Calu3 (cell line): ENCODE measurements at regions not wholly inside any gene's neighbourhood (a gene's known extent, or its start where the extent isn't known, plus 50 kb on each side); places are given as distances from the start of the nearest gene placed in this dataset.

Source experiments
- BruUV-seq: library from RNA; stranded (reverse); fragments of 400-500 nt; replicated peaks from 2 replicates; lab custom pipeline; 2021; lab: Mats Ljungman, UMichigan
- CTCF ChIA-PET: fragments of 300-600 bp; sonication (Branson Sonifier 250); formaldehyde crosslinking; loops from one replicate; lab custom pipeline; 2022; ENCODE audit warnings: antibody characterized with exemption; lab: Charles Lee
- DNase-seq: peaks from one replicate; pipeline ENCODE4 v3.0.0; 2022
- H3K27ac Mint-ChIP-seq: one replicate; pipeline ENCODE4 v1.8.0; 2022; ENCODE audit warnings: mixed read lengths; ENCODE audit not compliant: unreplicated experiment
- H3K27me3 Mint-ChIP-seq: one replicate; pipeline ENCODE4 v1.8.0; 2022; ENCODE audit warnings: mixed read lengths; ENCODE audit not compliant: unreplicated experiment
- H3K36me3 Mint-ChIP-seq: one replicate; pipeline ENCODE4 v1.8.0; 2022; ENCODE audit warnings: mild to moderate bottlenecking, moderate library complexity, mixed read lengths; ENCODE audit not compliant: insufficient read depth, unreplicated experiment
- H3K4me1 Mint-ChIP-seq: one replicate; pipeline ENCODE4 v1.8.0; 2022; ENCODE audit warnings: mild to moderate bottlenecking, low read depth, mixed read lengths; ENCODE audit not compliant: unreplicated experiment
- H3K4me3 Mint-ChIP-seq: one replicate; pipeline ENCODE4 v1.8.0; 2022; ENCODE audit warnings: mild to moderate bottlenecking, low read depth, moderate library complexity, mixed read lengths; ENCODE audit not compliant: unreplicated experiment
- H3K9me3 Mint-ChIP-seq: one replicate; pipeline ENCODE4 v1.8.0; 2022; ENCODE audit warnings: low read depth, mixed read lengths; ENCODE audit not compliant: unreplicated experiment
- CTCF ChIP-seq: fragments of 200-600 bp; IDR thresholded peaks from one replicate; pipeline ENCODE4 v1.8.0; 2022; ENCODE audit warnings: antibody characterized with exemption; ENCODE audit not compliant: unreplicated experiment
- intact Hi-C: fragments of 100-400 bp; cut with micrococcal nuclease; formaldehyde crosslinking; loops from one replicate; pipeline ENCODE4 v1.10.0; 2022; ENCODE audit not compliant: unreplicated experiment

- Mint-ChIP-seq H3K27ac (no peak overlapping the region), H3K4me3 (no peak overlapping the region), H3K27me3 (peaks cover 5% of the 10 kb centered on the region), H3K4me1 (no peaks in the 10 kb centered on the region), H3K36me3 (no peaks in the 10 kb centered on the region), H3K9me3 (no peaks in the 10 kb centered on the region)
- CTCF ChIA-PET, result no interaction called here
- no TSS peak for BruUV-seq
- TF ChIP-seq CTCF, result no peak
- no peak for DNase-seq
- intact Hi-C loops, result no loop called here
These were observed 463.8 kb downstream of the LPIN1 start for GRCh38 chr2:12210016-12210933.

GRCh38 chr2:12211326-12212175, 465.1 kb downstream of the LPIN1 start:
- Mint-ChIP-seq H3K4me1 (no peaks in the 10 kb centered on the region), H3K27me3 (no peaks in the 10 kb centered on the region), H3K27ac (no peak overlapping the region), H3K4me3 (no peak overlapping the region), H3K9me3 (no peaks in the 10 kb centered on the region), H3K36me3 (no peaks in the 10 kb centered on the region)
- TF ChIP-seq CTCF, result no peak
- BruUV-seq, result no TSS peak
- DNase-seq, result no peak
- CTCF ChIA-PET, result no interaction called here
- intact Hi-C loops, result no loop called here

GRCh38 chr2:12212841-12213597, 466.6 kb downstream of the LPIN1 start:
- intact Hi-C loops, result no loop called here
- no peaks in the 10 kb centered on the region for H3K27me3 Mint-ChIP-seq
- H3K27ac Mint-ChIP-seq, result no peak overlapping the region
- BruUV-seq, result no TSS peak
- H3K4me1 Mint-ChIP-seq, result no peaks in the 10 kb centered on the region
- H3K4me3 Mint-ChIP-seq, result no peak overlapping the region
- H3K9me3 Mint-ChIP-seq, result no peaks in the 10 kb centered on the region
- no peak for TF ChIP-seq CTCF
- CTCF ChIA-PET, result no interaction called here
- no peaks in the 10 kb centered on the region for H3K36me3 Mint-ChIP-seq
- DNase-seq, result no peak

- Mint-ChIP-seq H3K36me3 (no peaks in the 10 kb centered on the region), H3K4me3 (no peak overlapping the region), H3K27ac (no peak overlapping the region), H3K9me3 (peaks cover 2% of the 10 kb centered on the region), H3K27me3 (peaks cover 14% of the 10 kb centered on the region), H3K4me1 (no peaks in the 10 kb centered on the region)
- no peak for TF ChIP-seq CTCF
- no TSS peak for BruUV-seq
- CTCF ChIA-PET, result no interaction called here
- DNase-seq, result no peak
- intact Hi-C loops, result no loop called here
These were observed 470.7 kb downstream of the LPIN1 start for GRCh38 chr2:12217175-12217574.
